GM19452 (cell line): ENCODE measurements at regions not wholly inside any gene's neighbourhood (a gene's known extent, or its start where the extent isn't known, plus 50 kb on each side); places are given as distances from the start of the nearest gene placed in this dataset.

Experiments
- ATAC-seq: cut with Tn5 transposase; IDR thresholded peaks from one replicate; pipeline ENCODE4 v1.9.1; 2021; ENCODE audit not compliant: unreplicated experiment

- ATAC-seq = no peak
Observed at GRCh38 chr15:96576596-96576995, 246.1 kb downstream of the NR2F2 start.

GRCh38 chr15:96578393-96578792 is 247.9 kb downstream of the NR2F2 start:
- ATAC-seq = no peak

- ATAC-seq = no peak
Observed at GRCh38 chr15:96581371-96581770, 250.9 kb downstream of the NR2F2 start.

GRCh38 chr15:96582473-96582872 is 252.0 kb downstream of the NR2F2 start:
- no peak for ATAC-seq

GRCh38 chr15:96583671-96584070 is 253.2 kb downstream of the NR2F2 start:
- ATAC-seq = no peak

GRCh38 chr15:96585484-96586386 is 255.2 kb downstream of the NR2F2 start:
- ATAC-seq = no peak

GRCh38 chr15:96586901-96587300 is 256.4 kb downstream of the NR2F2 start:
- no peak for ATAC-seq

GRCh38 chr15:96589864-96590263 is 259.4 kb downstream of the NR2F2 start:
- no peak for ATAC-seq

GRCh38 chr15:96593735-96594134 is 263.2 kb downstream of the NR2F2 start:
- no peak for ATAC-seq

GRCh38 chr15:96595951-96596350 is 265.5 kb downstream of the NR2F2 start:
- ATAC-seq = no peak

GRCh38 chr15:96598514-96598913 is 268.0 kb downstream of the NR2F2 start:
- ATAC-seq = no peak

- ATAC-seq = no peak
Observed at GRCh38 chr15:96599268-96599667, 268.8 kb downstream of the NR2F2 start.

GRCh38 chr15:96600350-96600749 is 269.9 kb downstream of the NR2F2 start:
- ATAC-seq = no peak

- no peak for ATAC-seq
Observed at GRCh38 chr15:96606617-96607016, 276.1 kb downstream of the NR2F2 start.

- no peak for ATAC-seq
Observed at GRCh38 chr15:96610757-96611156, 280.3 kb downstream of the NR2F2 start.

GRCh38 chr15:96612917-96613316 is 282.4 kb downstream of the NR2F2 start:
- no peak for ATAC-seq

- no peak for ATAC-seq
Observed at GRCh38 chr15:96619174-96619573, 288.7 kb downstream of the NR2F2 start.

- ATAC-seq = no peak
Observed at GRCh38 chr15:96622714-96623113, 292.2 kb downstream of the NR2F2 start.

GRCh38 chr15:96625256-96625655 is 294.8 kb downstream of the NR2F2 start:
- no peak for ATAC-seq

GRCh38 chr15:96627031-96627568 is 296.6 kb downstream of the NR2F2 start:
- no peak for ATAC-seq

GRCh38 chr15:96629511-96629910 is 299.0 kb downstream of the NR2F2 start:
- no peak for ATAC-seq

GRCh38 chr15:96638793-96639192 is 308.3 kb downstream of the NR2F2 start:
- ATAC-seq = no peak

- ATAC-seq = no peak
Observed at GRCh38 chr15:96645796-96646195, 315.3 kb downstream of the NR2F2 start.
